Forelimb muscle (tissue), 1 donor: ENCODE measurements at regions not wholly inside any gene's neighbourhood (a gene's known extent, or its start where the extent isn't known, plus 50 kb on each side); places are given as distances from the start of the nearest gene placed in this dataset.

Experiments used
- DNase-seq: peaks from one replicate; pipeline ENCODE4 v3.0.0-alpha.2; 2013; ENCODE audit warnings: low read depth

- DNase-seq = no peak
Observed at GRCh38 chr3:80492162-80492561, 724.4 kb upstream of the ROBO1 start.

DNA sequence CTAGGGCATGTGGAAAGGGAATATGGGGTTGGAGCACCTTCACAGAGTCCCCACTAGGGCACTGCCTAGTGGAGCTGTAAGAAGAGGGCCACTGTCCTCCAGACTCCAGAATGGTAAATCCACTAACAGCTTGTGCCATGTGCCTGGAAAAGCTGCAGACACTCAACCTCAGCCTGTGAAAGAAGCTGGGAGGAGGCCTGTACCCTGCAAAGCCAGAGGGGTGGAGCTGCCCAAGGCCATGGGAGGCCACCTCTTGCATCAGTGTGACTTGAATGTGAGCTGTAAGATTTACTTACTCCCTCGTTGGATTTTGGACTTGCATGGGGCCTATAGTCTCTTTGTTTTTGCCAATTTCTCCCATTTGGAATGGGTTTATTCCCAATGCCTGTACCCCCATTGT is 705.2 kb upstream of the ROBO1 start:
- no peak for DNase-seq

GRCh38 chr3:80472459-80472858 is 704.7 kb upstream of the ROBO1 start:
- DNase-seq = no peak

DNA sequence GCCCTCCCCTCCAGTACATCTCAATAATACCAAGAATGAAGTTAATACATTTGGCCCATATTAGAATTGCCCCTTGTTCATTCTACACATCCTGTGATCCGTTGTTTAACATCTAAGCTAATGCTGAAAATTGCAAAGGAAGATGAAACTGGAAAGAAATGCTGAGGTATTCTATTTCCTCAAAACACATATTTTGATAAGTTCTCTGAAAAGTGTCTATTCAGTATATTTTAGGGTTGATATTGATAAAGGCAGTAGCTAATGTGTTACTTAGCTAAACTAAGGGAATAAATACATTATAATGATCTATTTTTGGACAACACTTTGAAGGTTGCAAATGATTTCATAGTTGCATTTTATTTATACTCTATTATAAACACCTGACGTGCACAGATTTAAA is 702.6 kb upstream of the ROBO1 start:
- no peak for DNase-seq

- DNase-seq = no peak
Observed at GRCh38 chr3:80465746-80466145, 697.9 kb upstream of the ROBO1 start.

DNA sequence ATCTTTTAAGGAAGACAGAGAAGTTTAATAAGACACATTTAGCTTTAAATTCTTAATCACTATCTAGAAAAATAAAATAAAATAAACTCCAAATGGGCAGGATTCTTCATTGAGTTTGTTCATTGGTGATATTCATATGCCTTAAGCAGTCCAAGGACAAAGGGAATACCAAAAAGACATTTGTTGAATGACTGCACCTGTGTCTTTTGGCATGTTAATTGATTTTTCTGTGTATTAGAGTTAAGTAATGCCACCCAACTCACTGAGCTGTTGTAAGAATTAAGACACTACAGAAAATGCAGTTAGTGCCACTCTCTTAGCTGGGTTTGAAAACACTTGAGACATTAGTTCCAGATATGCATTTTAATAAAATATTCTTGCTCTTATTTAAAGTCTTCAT is 683.6 kb upstream of the ROBO1 start:
- DNase-seq = no peak

- DNase-seq = no peak
Observed at GRCh38 chr3:80445641-80446040, 677.8 kb upstream of the ROBO1 start.

GRCh38 chr3:80445053-80445452 is 677.3 kb upstream of the ROBO1 start:
- DNase-seq = no peak

- no peak for DNase-seq
Observed at GRCh38 chr3:80439490-80439889, 671.7 kb upstream of the ROBO1 start.

DNA sequence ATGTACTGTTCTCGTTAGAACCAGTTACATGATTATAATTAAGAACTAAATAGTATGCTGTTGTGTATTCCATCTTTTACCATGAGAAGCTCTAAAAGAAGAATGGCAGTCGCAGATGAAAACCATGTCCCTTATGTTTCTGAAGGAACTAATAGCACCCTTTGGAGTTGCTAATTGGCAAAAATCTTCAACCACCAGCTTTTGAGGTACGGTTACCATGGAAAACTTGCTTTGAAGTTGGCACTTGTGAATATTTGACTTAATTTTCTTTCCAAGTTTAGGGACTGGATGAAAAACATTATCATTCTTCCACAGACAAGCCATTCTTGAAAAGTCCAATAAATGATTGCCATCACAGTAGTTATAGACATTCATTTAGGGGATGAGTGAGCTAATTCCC is 666.6 kb upstream of the ROBO1 start:
- DNase-seq = no peak

- DNase-seq = no peak
Observed at GRCh38 chr3:80424951-80425350, 657.2 kb upstream of the ROBO1 start.

- no peak for DNase-seq
Observed at GRCh38 chr3:80408030-80408721, 640.4 kb upstream of the ROBO1 start.

DNA sequence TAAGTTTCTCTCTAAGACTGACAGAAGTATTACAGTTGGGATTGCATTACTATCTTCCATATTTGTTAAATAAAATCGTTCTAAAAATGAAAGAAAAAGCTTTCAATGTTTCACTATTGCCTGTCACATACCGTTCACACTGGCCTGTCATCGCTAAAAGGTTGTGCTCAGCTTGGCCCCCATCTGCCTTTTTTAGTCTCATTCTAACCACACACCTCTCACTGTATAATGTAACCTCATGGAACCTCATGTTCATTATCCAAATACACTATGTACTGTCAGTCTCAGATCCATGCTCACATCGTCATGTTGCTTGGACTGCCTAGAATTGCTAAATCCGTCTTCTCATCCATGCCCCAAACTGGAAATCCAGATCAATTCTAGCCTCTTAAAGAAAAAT is 637.8 kb upstream of the ROBO1 start:
- no peak for DNase-seq

DNA sequence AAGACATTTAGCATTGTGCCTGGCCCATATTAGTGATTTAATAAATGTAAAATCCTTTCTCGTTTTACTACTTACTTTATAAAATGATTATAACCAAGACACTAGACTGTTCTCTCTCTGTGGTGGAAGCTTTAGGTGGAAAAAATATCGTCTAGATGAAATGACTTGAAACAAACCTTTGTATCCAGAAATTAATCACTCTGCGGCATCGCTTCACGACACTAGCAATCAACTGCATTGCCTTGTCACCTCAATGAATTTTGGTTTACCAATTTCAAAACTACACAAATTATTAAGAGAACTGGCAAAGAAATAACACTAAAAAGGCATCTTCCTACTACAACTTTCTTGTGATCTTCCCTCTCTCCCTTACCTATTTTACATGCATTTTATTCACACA is 627.2 kb upstream of the ROBO1 start:
- DNase-seq = no peak

GRCh38 chr3:80391573-80391972 is 623.8 kb upstream of the ROBO1 start:
- no peak for DNase-seq

GRCh38 chr3:80384811-80385210 is 617.0 kb upstream of the ROBO1 start:
- DNase-seq = no peak

DNA sequence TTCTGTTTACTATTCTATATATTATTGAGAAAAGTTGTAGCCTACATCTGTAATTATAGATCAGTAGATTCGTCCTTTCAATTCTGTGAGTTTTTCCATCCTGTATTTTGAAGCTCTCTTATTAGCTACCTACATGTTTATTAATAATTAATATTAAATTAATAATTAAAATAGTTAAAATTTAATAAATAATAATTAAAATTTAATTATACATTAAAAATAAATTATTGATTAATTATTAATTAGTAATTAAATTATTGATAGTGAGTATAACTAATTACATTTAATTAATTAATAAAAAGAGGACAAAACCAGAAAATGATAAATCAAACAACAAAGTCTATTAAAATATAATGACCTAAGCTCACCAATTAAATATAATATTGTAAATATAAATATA is 606.6 kb upstream of the ROBO1 start:
- DNase-seq = no peak

DNA sequence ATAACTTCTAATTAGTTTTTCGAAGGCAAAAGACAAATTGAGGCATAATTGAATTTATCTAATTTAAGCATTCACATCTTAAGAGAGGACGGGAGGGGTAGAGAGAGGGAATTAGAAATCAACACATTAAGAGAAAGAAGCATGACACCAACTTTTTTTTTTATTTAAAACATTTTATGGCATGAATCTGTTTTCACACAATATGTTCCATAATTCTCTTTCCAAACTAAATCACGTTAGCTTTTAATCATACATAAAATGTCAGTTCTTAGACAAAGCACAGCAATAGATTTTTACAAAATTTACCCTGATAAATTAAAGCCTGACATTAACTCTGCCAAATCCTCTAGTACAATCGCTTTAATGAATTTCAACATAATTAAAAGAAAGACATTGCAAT is 600.8 kb upstream of the ROBO1 start:
- DNase-seq = no peak

DNA sequence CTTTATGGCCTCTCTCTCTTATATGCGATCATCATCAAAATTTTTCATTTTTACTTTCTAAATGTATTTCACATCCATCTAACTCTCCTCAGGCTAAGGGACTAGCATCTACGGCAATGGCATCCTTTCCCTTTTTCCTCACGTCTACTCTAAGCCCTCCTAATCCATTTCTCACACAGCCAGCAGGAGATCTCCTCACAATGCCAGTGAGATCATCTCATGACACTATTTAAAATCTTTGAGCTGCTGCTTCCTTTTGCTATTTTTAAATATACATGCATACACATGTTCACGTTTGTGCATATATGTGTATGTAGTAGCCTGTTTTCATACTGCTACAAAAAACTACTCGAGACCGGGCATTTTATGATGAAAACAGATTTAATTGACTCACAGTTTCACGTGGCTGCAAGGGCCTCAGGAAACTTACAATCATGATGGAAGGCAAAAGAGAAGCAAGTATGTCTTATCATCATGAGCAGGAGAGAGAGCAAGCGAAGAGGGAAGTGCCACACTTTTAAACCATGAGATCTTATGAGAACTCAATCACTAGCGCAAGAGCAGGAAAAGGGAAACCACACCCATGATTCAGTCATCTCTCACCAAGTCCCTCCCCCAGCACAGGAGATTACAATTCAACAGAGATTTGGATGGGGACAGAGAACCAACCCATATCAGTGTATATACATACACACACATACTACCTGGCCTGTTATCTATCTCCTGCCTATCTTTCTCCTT is 599.2 kb upstream of the ROBO1 start:
- no peak for DNase-seq

GRCh38 chr3:80357761-80358160 is 590.0 kb upstream of the ROBO1 start:
- no peak for DNase-seq

GRCh38 chr3:80355144-80355543 is 587.3 kb upstream of the ROBO1 start:
- DNase-seq = no peak

- no peak for DNase-seq
Observed at GRCh38 chr3:80351201-80351600, 583.4 kb upstream of the ROBO1 start.

DNA sequence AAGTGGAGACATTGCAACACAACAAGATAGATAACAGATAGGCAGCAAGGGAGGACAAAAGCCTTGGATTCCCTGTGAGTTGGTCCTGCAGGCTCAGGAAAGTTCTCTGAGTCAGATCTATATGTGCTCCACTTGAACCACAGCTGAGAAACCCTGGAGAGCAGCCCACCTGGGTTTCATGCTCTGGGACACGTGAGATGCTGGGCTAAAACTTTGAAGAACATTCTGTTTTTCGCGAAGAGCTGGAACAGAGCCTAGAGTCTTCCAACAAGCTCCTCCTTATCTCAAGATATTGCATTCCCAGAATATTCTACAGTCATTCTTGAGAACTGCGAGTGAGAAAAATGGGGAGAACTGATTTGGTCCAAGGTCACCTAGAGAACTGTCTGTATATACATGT is 583.0 kb upstream of the ROBO1 start:
- no peak for DNase-seq

DNA sequence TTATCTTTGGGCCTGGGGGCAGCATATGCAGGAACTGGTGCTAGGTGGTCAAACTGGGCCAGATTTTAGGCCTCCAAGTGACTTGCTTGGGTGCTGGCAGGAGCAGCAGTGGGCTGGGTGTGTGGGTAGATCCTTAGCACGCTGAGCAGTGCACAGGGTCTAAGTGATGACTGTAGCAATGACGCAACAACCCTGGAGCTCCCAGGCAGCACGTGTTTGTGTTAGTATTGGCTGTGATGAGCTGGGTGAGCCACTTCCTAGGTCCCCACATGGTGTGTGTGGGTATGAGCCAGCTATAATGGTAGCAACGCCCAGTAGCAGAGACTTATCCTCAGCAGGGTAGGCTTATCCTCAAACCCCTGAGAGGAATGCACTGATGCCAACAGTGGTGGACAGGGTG is 570.6 kb upstream of the ROBO1 start:
- DNase-seq = no peak
